Spleen (tissue), 11 donors: ENCODE measurements at regions not wholly inside any gene's neighbourhood (a gene's known extent, or its start where the extent isn't known, plus 50 kb on each side); places are given as distances from the start of the nearest gene placed in this dataset.

Source experiments
- DNase-seq: peaks from one replicate; pipeline ENCODE4 v3.0.0-alpha.2; 2020
- H3K27ac ChIP-seq, 8 donors: fragments of 200-600 bp; sonication (generic) in 7 of 8; 1 replicate in 4 of 8; 2 replicates in 4 of 8; pipeline versions ENCODE4 v1.5.0 to v1.8.0; 2016 to 2021; ENCODE audit warnings: inconsistent platforms in 4 of 8, mild to moderate bottlenecking in 4 of 8, moderate library complexity in 1 of 8
- H3K27me3 ChIP-seq, 7 donors: fragments of 200-600 bp; sonication (generic) in 6 of 7; replicated peaks in 1 of 7; 1 replicate in 4 of 7; 2 replicates in 3 of 7; pipeline versions ENCODE4 v1.5.0 to v1.8.0; 2016 to 2021; ENCODE audit warnings: inconsistent platforms in 3 of 7, mild to moderate bottlenecking in 1 of 7
- H3K36me3 ChIP-seq, 6 donors: fragments of 200-600 bp; sonication (generic) in 5 of 6; 1 replicate in 4 of 6; 2 replicates in 2 of 6; pipeline versions ENCODE4 v1.5.0 to v1.8.0; 2016 to 2021; ENCODE audit warnings: inconsistent platforms in 2 of 6
- H3K4me1 ChIP-seq, 6 donors: fragments of 200-600 bp; sonication (generic) in 5 of 6; 1 replicate in 3 of 6; 2 replicates in 3 of 6; pipeline versions ENCODE4 v1.5.0 to v1.8.0; 2016 to 2021; ENCODE audit warnings: inconsistent platforms in 3 of 6
- H3K4me3 ChIP-seq, 8 donors: fragments of 200-600 bp; sonication (generic) in 7 of 8; 1 replicate in 4 of 8; 2 replicates in 4 of 8; pipeline versions ENCODE4 v1.5.0 to v1.8.0; 2016 to 2021; ENCODE audit warnings: inconsistent platforms in 4 of 8, mild to moderate bottlenecking in 4 of 8, moderate library complexity in 2 of 8
- H3K9me3 ChIP-seq, 8 donors: fragments of 200-600 bp; sonication (generic) in 7 of 8; 1 replicate in 4 of 8; 2 replicates in 4 of 8; pipeline versions ENCODE4 v1.5.0 to v1.8.0; 2016 to 2021; ENCODE audit warnings: inconsistent platforms in 4 of 8
- POLR2A ChIP-seq, 3 donors: fragments of 450-650 bp; IDR thresholded peaks; one replicate each; pipeline ENCODE4 v1.5.1; 2017; ENCODE audit warnings: antibody characterized with exemption in 3 of 3, mild to moderate bottlenecking in 1 of 3
- POLR2AphosphoS5 ChIP-seq, 3 donors: sonication (generic); formaldehyde crosslinking; IDR thresholded peaks; one replicate each; pipeline ENCODE4 v1.5.1; 2017; ENCODE audit warnings: antibody characterized with exemption in 3 of 3
- WGBS, 5 donors: extraction: QIAGEN DNeasy Blood & Tissue Kit in 3 of 5; methylation state at CpG; one replicate each; pipeline versions ENCODE4 v1.1.5 to v1.1.7; 2013 to 2018; 5-methylcytosine and 5-hydroxymethylcytosine counted together
- intact Hi-C: fragments of 100-400 bp; cut with DNase I; formaldehyde crosslinking; loops from one replicate; pipeline ENCODE4 v1.15.0; 2023; ENCODE audit warnings: low total_unique reads
- TF ChIP-seq, protein P1 (sequence below), 11 experiments: fragments of 200-600 bp in 7 of 11; fragments of 450-650 bp in 4 of 11; sonication (generic) in 4 of 11; IDR thresholded peaks in 8 of 11; conservative IDR thresholded peaks in 3 of 11; 1 replicate in 7 of 11; 2 replicates in 4 of 11; pipeline versions ENCODE4 v1.4.0 to v1.8.0; 2016 to 2021; ENCODE audit warnings: antibody characterized with exemption in 11 of 11, inconsistent platforms in 4 of 11, mild to moderate bottlenecking in 1 of 11
- donor health status: healthy with polysubstance abuse.
- donor health status: DM: no; HTN: no; CAD: no; lungs with moderate emphysema.
- donor health status: DM: no; HTN: no; CAD: no.
- donor health status: Bipolar disorder and iron deficiency.
- donor health status: healthy.
- donor health status: DM: no; HTN: no; CAD: no.
- donor health status: DM: yes; HTN: yes; CAD: no.

DNA sequence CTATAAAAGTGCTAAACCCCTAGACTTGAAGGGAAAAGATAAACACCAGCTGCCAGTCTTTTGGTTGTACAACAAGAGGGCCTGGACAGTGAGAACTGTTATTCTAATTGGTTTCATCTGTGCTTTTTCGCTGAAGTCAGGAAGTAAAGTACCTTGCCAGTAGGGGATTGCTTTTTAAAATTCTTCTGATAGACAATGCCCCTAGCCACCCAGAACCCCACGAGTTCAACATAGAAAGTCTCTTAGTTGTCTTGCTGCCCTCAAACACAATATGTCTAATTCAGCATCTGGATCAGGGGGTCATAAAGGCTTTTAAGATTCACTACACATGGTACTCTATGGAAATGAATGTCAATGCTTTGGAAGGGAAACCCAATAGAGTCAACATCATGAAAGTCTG, 289.2 kb downstream of the TBX15 start:
- H3K4me3 ChIP-seq: no peak overlapping the region
- no peaks in the 10 kb centered on the region for H3K4me1 ChIP-seq
- intact Hi-C loops: no loop called here
- H3K9me3 ChIP-seq: peaks cover 0 to 10% (median 0%) of the 10 kb centered on the region in 8 donors
- DNase-seq: no peak
- H3K27me3 ChIP-seq: no peaks in the 10 kb centered on the region
- H3K36me3 ChIP-seq: no peaks in the 10 kb centered on the region
- TF ChIP-seq, protein P1, sequence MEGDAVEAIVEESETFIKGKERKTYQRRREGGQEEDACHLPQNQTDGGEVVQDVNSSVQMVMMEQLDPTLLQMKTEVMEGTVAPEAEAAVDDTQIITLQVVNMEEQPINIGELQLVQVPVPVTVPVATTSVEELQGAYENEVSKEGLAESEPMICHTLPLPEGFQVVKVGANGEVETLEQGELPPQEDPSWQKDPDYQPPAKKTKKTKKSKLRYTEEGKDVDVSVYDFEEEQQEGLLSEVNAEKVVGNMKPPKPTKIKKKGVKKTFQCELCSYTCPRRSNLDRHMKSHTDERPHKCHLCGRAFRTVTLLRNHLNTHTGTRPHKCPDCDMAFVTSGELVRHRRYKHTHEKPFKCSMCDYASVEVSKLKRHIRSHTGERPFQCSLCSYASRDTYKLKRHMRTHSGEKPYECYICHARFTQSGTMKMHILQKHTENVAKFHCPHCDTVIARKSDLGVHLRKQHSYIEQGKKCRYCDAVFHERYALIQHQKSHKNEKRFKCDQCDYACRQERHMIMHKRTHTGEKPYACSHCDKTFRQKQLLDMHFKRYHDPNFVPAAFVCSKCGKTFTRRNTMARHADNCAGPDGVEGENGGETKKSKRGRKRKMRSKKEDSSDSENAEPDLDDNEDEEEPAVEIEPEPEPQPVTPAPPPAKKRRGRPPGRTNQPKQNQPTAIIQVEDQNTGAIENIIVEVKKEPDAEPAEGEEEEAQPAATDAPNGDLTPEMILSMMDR (IDR thresholded peaks at IDR 0.05 in 8 of 11, conservative IDR thresholded peaks at IDR 0.05 in 3 of 11): no peak
- no peak for TF ChIP-seq POLR2AphosphoS5 (IDR thresholded peaks at IDR 0.05)
- no peak for TF ChIP-seq POLR2A (IDR thresholded peaks at IDR 0.05)
- WGBS, 5 donors: 50 to 82% (median 65%) methylated on average over 2 of the region's 2 CpGs
- H3K27ac ChIP-seq: no peak overlapping the region

DNA sequence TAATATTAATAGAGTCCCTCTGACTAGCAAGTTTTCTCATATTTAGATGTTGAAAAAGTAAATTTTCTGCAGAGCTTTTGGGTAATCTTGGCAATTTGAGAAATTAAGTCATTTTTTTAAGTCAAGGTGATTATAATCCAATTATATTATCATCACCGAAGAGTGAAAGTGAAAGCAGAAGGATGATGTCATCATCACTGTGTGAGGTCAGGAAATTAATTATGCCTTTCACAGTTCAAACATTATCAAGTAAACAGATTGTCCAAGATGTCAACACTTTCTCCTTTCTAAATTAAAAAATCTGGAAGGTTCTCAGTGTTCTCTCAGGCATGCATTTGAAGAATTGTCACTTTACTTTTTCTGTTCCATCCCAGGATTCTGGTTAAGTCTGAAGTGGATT, 296.0 kb downstream of the TBX15 start:
- Histone ChIP-seq H3K4me3 (no peak overlapping the region), H3K27me3 (no peaks in the 10 kb centered on the region), H3K4me1 (no peaks in the 10 kb centered on the region), H3K27ac (no peak overlapping the region), H3K9me3 (peaks cover 0 to 7% (median 0%) of the 10 kb centered on the region in 8 donors), H3K36me3 (no peaks in the 10 kb centered on the region)
- intact Hi-C loops: no loop called here
- no peak for DNase-seq
- 63 to 81% (median 74%) methylated on average over 1 of the region's 1 CpG for WGBS, 5 donors
- no peak for TF ChIP-seq POLR2AphosphoS5 (IDR thresholded peaks at IDR 0.05)
- TF ChIP-seq, protein P1 (IDR thresholded peaks at IDR 0.05 in 8 of 11, conservative IDR thresholded peaks at IDR 0.05 in 3 of 11): no peak

DNA sequence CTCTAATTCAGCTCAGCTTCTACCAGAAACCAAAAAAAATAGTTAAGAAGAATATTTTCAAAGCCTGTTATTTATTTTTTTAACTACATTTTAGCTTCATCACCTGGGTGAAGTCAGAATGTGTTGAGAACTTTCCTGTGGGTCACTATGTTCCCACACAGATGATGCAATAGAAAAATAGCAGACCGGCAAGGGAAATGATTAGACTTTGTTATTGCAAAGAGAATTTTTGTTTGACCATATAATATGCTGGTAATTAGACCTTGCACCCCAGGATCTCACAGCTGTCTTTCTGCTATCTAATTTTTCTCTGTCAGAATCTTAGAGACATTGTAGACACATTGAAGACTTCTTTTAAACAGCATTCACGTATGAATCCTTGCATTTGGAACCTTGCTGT, 299.3 kb downstream of the TBX15 start:
- 78 to 87% (median 80%) methylated on average over 2 of the region's 2 CpGs for WGBS, 5 donors
- no peak overlapping the region for H3K27ac ChIP-seq
- TF ChIP-seq POLR2AphosphoS5 (IDR thresholded peaks at IDR 0.05) (no peak), POLR2A (IDR thresholded peaks at IDR 0.05) (no peak)
- TF ChIP-seq, protein P1 (IDR thresholded peaks at IDR 0.05 in 8 of 11, conservative IDR thresholded peaks at IDR 0.05 in 3 of 11): no peak
- no peaks in the 10 kb centered on the region for H3K36me3 ChIP-seq
- H3K4me3 ChIP-seq: no peak overlapping the region
- no peak for DNase-seq
- H3K27me3 ChIP-seq: no peaks in the 10 kb centered on the region
- no peaks in the 10 kb centered on the region for H3K9me3 ChIP-seq
- H3K4me1 ChIP-seq: no peaks in the 10 kb centered on the region
- intact Hi-C loops: no loop called here

DNA sequence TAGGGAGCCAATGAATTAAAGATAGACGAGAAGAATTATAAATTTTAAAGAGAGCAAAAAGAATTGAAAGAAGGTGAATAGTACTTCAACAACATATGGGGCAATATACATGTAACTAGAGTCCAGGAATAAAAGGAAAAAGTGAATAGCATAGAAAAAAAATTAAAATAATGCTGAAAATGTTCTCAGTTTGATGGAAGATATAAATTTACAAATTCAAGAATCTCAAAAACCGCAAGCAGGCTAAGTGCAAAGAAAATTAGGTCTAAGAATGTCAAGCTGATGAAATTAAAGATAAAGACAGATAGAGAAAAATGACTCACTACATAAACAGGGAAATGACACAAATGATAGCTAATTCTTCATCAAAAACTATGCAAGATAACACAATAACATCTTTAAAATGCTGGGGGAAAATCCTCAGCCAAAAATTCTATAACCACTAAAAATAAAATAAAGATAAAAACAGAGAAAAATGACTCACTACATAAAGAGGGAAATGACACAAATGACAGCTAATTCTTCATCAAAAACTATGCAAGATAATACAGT, 326.3 kb downstream of the TBX15 start:
- DNase-seq: no peak
- no peaks in the 10 kb centered on the region for H3K27me3 ChIP-seq
- no peaks in the 10 kb centered on the region for H3K36me3 ChIP-seq
- H3K9me3 ChIP-seq: peaks cover 0 to 4% (median 0%) of the 10 kb centered on the region in 8 donors
- WGBS, 5 donors: 71 to 79% (median 73%) methylated on average over 2 of the region's 2 CpGs
- no peaks in the 10 kb centered on the region for H3K4me1 ChIP-seq
- intact Hi-C loops: no loop called here
- H3K27ac ChIP-seq: no peak overlapping the region
- no peak overlapping the region for H3K4me3 ChIP-seq
- TF ChIP-seq POLR2A (IDR thresholded peaks at IDR 0.05) (no peak), POLR2AphosphoS5 (IDR thresholded peaks at IDR 0.05) (no peak)
- TF ChIP-seq, protein P1 (IDR thresholded peaks at IDR 0.05 in 8 of 11, conservative IDR thresholded peaks at IDR 0.05 in 3 of 11): no peak
